Femur (tissue), 1 donor: ENCODE measurements at regions not wholly inside any gene's neighbourhood (a gene's known extent, or its start where the extent isn't known, plus 50 kb on each side); places are given as distances from the start of the nearest gene placed in this dataset.
"Not testable (repeated sequence)": the region's sequence is repeated elsewhere in the genome, so short reads cannot be mapped to it uniquely, and the experiment has no call there.

Experiments used
- DNase-seq: peaks from one replicate; pipeline ENCODE4 v3.0.0-alpha.2; 2017

GRCh38 chr4:184280137-184280536 is 62.5 kb upstream of the ENPP6 start:
- no peak for DNase-seq

- no peak for DNase-seq
Observed at GRCh38 chr4:184279496-184280061, 61.9 kb upstream of the ENPP6 start.

GRCh38 chr4:184277769-184278168 is 60.1 kb upstream of the ENPP6 start:
- not testable (repeated sequence) for DNase-seq

GRCh38 chr4:184277010-184277409 is 59.3 kb upstream of the ENPP6 start:
- not testable (repeated sequence) for DNase-seq

GRCh38 chr4:184276346-184276745 is 58.7 kb upstream of the ENPP6 start:
- DNase-seq: not testable (repeated sequence)

- no peak for DNase-seq
Observed at GRCh38 chr4:184275766-184276165, 58.1 kb upstream of the ENPP6 start.

DNA sequence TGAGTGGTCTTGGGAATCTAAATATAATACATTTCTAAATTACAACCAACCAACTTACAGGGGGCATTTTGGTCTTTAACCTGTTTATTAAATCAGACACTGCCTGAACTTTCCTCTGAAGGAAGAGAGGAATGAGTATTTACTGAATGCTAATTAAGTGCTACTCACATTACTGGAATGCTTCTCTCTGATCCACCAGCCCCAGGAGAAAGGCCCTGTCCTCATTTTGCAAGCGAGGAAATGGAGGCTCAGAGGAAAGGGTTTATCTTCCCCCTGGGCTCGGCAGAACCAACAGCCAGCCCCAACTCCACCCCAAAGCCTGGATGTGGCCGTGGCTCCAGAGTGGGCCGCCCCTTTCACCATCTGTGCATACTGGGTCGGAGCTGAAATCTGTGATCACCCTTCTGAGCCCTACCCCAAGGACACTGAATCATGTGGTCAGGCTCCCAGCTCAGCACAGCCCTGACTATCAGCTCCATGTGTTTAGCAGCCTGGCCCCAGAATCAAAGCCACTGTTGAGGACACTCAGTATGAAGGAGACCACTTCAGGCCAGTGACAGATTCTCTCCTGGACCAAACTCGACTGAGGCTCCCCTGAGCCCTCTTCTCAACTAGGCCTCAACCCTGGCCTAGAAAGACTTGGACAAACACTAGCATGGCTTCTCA is 56.7 kb upstream of the ENPP6 start:
- DNase-seq: no peak

GRCh38 chr4:184273166-184274147 is 55.8 kb upstream of the ENPP6 start:
- DNase-seq: no peak

GRCh38 chr4:184270808-184271413 is 53.2 kb upstream of the ENPP6 start:
- no peak for DNase-seq

DNA sequence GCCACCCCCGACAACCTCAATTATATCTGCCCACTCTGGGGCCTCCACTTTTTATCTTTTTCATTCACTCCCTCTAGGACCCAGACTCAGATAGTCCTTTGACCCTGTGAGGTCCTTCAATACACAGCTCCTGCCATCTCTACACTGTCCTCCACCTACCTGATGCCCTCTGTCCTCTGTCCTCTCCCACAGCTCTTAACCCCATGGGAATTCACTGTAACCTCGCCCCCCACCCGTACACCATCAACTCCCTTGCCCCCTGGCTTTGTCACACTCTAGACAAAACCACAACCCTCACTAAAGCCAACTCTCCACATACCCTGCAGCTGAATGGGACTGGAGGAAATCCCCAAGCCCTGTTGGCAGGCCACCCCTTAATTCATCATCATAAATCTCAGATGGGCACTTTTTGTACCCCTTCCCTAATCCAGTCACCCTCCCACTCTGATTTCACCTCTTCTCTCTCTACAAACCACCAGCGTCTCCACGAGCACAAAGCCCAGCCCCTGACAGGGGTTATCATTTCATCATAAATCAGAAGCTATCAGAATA is 52.3 kb upstream of the ENPP6 start:
- no peak for DNase-seq

GRCh38 chr4:184268584-184269160 is 51.0 kb upstream of the ENPP6 start:
- DNase-seq: no peak

- DNase-seq: peak; percentile 47
Observed at GRCh38 chr4:184267673-184268583, 50.3 kb upstream of the ENPP6 start.
